ENCODE measurements at regions not wholly inside any gene's neighbourhood (a gene's known extent, or its start where the extent isn't known, plus 50 kb on each side); places are given as distances from the start of the nearest gene placed in this dataset.

DNA sequence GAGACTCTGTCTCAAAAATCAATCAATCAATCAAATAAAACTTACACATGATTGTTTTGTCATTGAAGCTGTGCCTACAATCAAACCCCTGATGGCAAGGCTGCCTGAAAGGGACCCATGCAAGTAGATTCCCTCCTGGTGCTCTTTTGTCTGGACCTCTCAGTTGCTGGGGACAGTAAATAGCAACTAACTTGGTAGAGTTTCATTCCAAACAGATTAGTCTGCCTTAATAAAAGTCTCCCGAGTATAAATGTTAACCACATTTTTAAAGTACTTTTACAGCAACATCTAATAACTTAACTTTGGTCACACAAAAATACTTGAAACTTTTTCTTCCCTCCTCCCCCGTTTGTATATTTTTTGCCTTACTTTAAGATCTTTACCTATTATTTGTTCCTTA is 105.5 kb downstream of the FEM1C start (continued):
- TF ChIP-seq POU6F1 (CRISPR knock-in tag; IDR thresholded peaks at IDR 0.05; ENCODE audit: borderline replicate concordance, low read depth) (no peak), GLIS3 (CRISPR knock-in tag; IDR thresholded peaks at IDR 0.05) (no peak), OSR1 (CRISPR knock-in tag; IDR thresholded peaks at IDR 0.05) (no peak), TCF4 (CRISPR knock-in tag; IDR thresholded peaks at IDR 0.05; ENCODE audit: borderline replicate concordance) (no peak), TOX (CRISPR knock-in tag; IDR thresholded peaks at IDR 0.05; ENCODE audit: borderline replicate concordance) (no peak)

- no peak for TF ChIP-seq GLIS3 (CRISPR knock-in tag; IDR thresholded peaks at IDR 0.05)
- TF ChIP-seq ZC3H10 (CRISPR knock-in tag; IDR thresholded peaks at IDR 0.05) = no peak
These were observed 108.5 kb downstream of the FEM1C start for GRCh38 chr5:115435778-115436712.

GRCh38 chr5:115435065-115435777 is 109.4 kb downstream of the FEM1C start:
- no peak for ATAC-seq
- no peak for TF ChIP-seq ZNF565 (CRISPR knock-in tag; conservative IDR thresholded peaks at IDR 0.05; ENCODE audit: low read depth)
- TF ChIP-seq TSHZ2 (CRISPR knock-in tag; IDR thresholded peaks at IDR 0.05) = no peak
- no peak for TF ChIP-seq OSR1 (CRISPR knock-in tag; IDR thresholded peaks at IDR 0.05)
- TF ChIP-seq TCF4 (CRISPR knock-in tag; IDR thresholded peaks at IDR 0.05; ENCODE audit: borderline replicate concordance) = no peak
- no peak for TF ChIP-seq ESRRG (CRISPR knock-in tag; IDR thresholded peaks at IDR 0.05)
- no peak for TF ChIP-seq PPARA (CRISPR knock-in tag; IDR thresholded peaks at IDR 0.05; ENCODE audit: borderline replicate concordance)
- TF ChIP-seq GLIS3 (CRISPR knock-in tag; IDR thresholded peaks at IDR 0.05) = no peak
- no peak for TF ChIP-seq CREB5 (CRISPR knock-in tag; IDR thresholded peaks at IDR 0.05; ENCODE audit: low read depth)
- TF ChIP-seq ZNF70 (CRISPR knock-in tag; IDR thresholded peaks at IDR 0.05) = no peak
- TF ChIP-seq TOX (CRISPR knock-in tag; IDR thresholded peaks at IDR 0.05; ENCODE audit: borderline replicate concordance) = no peak
- TF ChIP-seq CSDC2 (CRISPR knock-in tag; IDR thresholded peaks at IDR 0.05) = no peak
- TF ChIP-seq POU6F1 (CRISPR knock-in tag; IDR thresholded peaks at IDR 0.05; ENCODE audit: borderline replicate concordance, low read depth) = no peak
- TF ChIP-seq ARNTL (CRISPR knock-in tag; IDR thresholded peaks at IDR 0.05; ENCODE audit: borderline replicate concordance, low read depth) = no peak
- TF ChIP-seq RARB (CRISPR knock-in tag; IDR thresholded peaks at IDR 0.05) = no peak
- no peak for TF ChIP-seq SNAI2 (CRISPR knock-in tag; IDR thresholded peaks at IDR 0.05)
- TF ChIP-seq, protein P1, sequence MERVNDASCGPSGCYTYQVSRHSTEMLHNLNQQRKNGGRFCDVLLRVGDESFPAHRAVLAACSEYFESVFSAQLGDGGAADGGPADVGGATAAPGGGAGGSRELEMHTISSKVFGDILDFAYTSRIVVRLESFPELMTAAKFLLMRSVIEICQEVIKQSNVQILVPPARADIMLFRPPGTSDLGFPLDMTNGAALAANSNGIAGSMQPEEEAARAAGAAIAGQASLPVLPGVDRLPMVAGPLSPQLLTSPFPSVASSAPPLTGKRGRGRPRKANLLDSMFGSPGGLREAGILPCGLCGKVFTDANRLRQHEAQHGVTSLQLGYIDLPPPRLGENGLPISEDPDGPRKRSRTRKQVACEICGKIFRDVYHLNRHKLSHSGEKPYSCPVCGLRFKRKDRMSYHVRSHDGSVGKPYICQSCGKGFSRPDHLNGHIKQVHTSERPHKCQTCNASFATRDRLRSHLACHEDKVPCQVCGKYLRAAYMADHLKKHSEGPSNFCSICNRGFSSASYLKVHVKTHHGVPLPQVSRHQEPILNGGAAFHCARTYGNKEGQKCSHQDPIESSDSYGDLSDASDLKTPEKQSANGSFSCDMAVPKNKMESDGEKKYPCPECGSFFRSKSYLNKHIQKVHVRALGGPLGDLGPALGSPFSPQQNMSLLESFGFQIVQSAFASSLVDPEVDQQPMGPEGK (CRISPR knock-in tag; IDR thresholded peaks at IDR 0.05; ENCODE audit: borderline replicate concordance) = no peak
- TF ChIP-seq ZFP3 (CRISPR knock-in tag; IDR thresholded peaks at IDR 0.05) = no peak
- no peak for TF ChIP-seq ISL1 (CRISPR knock-in tag; IDR thresholded peaks at IDR 0.05)

More at GRCh38 chr5:115435778-115436712, 108.5 kb downstream of the FEM1C start:
- ATAC-seq = no peak
